ENCODE measurements at regions not wholly inside any gene's neighbourhood (a gene's known extent, or its start where the extent isn't known, plus 50 kb on each side); places are given as distances from the start of the nearest gene placed in this dataset.

GRCh38 chr10:129042776-129043595 lies 424.1 kb upstream of the MGMT start:
- no peak for DNase-seq (ENCODE audit: low read depth, low spot score)
- Histone ChIP-seq H3K9me3 (ENCODE audit: control insufficient read depth, insufficient read depth, low read length) (peaks cover 50% of the 10 kb centered on the region), H3K27ac (ENCODE audit: low read depth, low read length) (no peak overlapping the region), H3K4me3 (ENCODE audit: low read depth, low read length) (no peak overlapping the region), H3K27me3 (ENCODE audit: control insufficient read depth, insufficient read depth, low read length) (no peaks in the 10 kb centered on the region)
- POLR2A ChIA-PET: no interaction called here
- CTCF ChIA-PET: no interaction called here
- TF ChIP-seq CTCF (IDR thresholded peaks at IDR 0.05; ENCODE audit: low read depth, low read length): no peak

GRCh38 chr10:129043691-129044090 lies 423.4 kb upstream of the MGMT start:
- TF ChIP-seq CTCF (IDR thresholded peaks at IDR 0.05; ENCODE audit: low read depth, low read length): no peak
- CTCF ChIA-PET: no interaction called here
- peaks cover 54% of the 10 kb centered on the region for H3K9me3 ChIP-seq (ENCODE audit: control insufficient read depth, insufficient read depth, low read length)
- POLR2A ChIA-PET: no interaction called here
- H3K27me3 ChIP-seq (ENCODE audit: control insufficient read depth, insufficient read depth, low read length): no peaks in the 10 kb centered on the region
- no peak overlapping the region for H3K27ac ChIP-seq (ENCODE audit: low read depth, low read length)
- no peak for DNase-seq (ENCODE audit: low read depth, low spot score)
- H3K4me3 ChIP-seq (ENCODE audit: low read depth, low read length): no peak overlapping the region

GRCh38 chr10:129045599-129045998 lies 421.4 kb upstream of the MGMT start:
- ChIA-PET POLR2A (no interaction called here), CTCF (no interaction called here)
- H3K9me3 ChIP-seq (ENCODE audit: control insufficient read depth, insufficient read depth, low read length): peaks cover 61% of the 10 kb centered on the region
- no peak for TF ChIP-seq CTCF (IDR thresholded peaks at IDR 0.05; ENCODE audit: low read depth, low read length)
- H3K4me3 ChIP-seq (ENCODE audit: low read depth, low read length): no peak overlapping the region
- H3K27ac ChIP-seq (ENCODE audit: low read depth, low read length): no peak overlapping the region
- DNase-seq (ENCODE audit: low read depth, low spot score): no peak
- H3K27me3 ChIP-seq (ENCODE audit: control insufficient read depth, insufficient read depth, low read length): no peaks in the 10 kb centered on the region

GRCh38 chr10:129046065-129046681 lies 420.9 kb upstream of the MGMT start:
- Histone ChIP-seq H3K27me3 (ENCODE audit: control insufficient read depth, insufficient read depth, low read length) (no peaks in the 10 kb centered on the region), H3K27ac (ENCODE audit: low read depth, low read length) (no peak overlapping the region), H3K9me3 (ENCODE audit: control insufficient read depth, insufficient read depth, low read length) (peaks cover 67% of the 10 kb centered on the region), H3K4me3 (ENCODE audit: low read depth, low read length) (no peak overlapping the region)
- DNase-seq (ENCODE audit: low read depth, low spot score): no peak
- CTCF ChIA-PET: no interaction called here
- POLR2A ChIA-PET: no interaction called here
- TF ChIP-seq CTCF (IDR thresholded peaks at IDR 0.05; ENCODE audit: low read depth, low read length): no peak

GRCh38 chr10:129046962-129047361 lies 420.1 kb upstream of the MGMT start:
- H3K27ac ChIP-seq (ENCODE audit: low read depth, low read length): no peak overlapping the region
- peaks cover 67% of the 10 kb centered on the region for H3K9me3 ChIP-seq (ENCODE audit: control insufficient read depth, insufficient read depth, low read length)
- ChIA-PET POLR2A (no interaction called here), CTCF (no interaction called here)
- no peak overlapping the region for H3K4me3 ChIP-seq (ENCODE audit: low read depth, low read length)
- H3K27me3 ChIP-seq (ENCODE audit: control insufficient read depth, insufficient read depth, low read length): no peaks in the 10 kb centered on the region
- no peak for DNase-seq (ENCODE audit: low read depth, low spot score)
- no peak for TF ChIP-seq CTCF (IDR thresholded peaks at IDR 0.05; ENCODE audit: low read depth, low read length)
